ENCODE measurements at regions not wholly inside any gene's neighbourhood (a gene's known extent, or its start where the extent isn't known, plus 50 kb on each side); places are given as distances from the start of the nearest gene placed in this dataset.
"Not testable (repeated sequence)": the region's sequence is repeated elsewhere in the genome, so short reads cannot be mapped to it uniquely, and the experiment has no call there.

DNA sequence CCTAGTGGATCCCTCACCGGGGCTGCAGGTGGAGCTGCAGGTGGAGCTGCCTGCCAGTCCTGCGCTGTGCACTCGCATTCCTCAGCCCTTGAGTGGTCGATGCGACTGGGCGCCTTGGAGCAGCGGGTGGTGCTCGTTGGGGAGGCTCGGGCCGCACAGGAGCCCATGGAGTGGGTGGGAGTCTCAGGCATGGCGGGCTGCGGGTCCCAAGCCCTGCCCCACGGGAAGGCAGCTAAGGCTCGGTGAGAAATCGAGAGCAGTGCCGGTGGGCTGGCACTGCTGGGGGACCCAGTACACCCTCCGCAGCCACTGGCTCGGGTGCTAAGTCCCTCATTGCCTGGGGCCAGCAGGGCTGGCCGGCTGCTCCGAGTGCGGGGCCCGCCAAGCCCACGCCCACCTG lies 351.8 kb upstream of the CITED2 start:
- TF ChIP-seq, protein P1, sequence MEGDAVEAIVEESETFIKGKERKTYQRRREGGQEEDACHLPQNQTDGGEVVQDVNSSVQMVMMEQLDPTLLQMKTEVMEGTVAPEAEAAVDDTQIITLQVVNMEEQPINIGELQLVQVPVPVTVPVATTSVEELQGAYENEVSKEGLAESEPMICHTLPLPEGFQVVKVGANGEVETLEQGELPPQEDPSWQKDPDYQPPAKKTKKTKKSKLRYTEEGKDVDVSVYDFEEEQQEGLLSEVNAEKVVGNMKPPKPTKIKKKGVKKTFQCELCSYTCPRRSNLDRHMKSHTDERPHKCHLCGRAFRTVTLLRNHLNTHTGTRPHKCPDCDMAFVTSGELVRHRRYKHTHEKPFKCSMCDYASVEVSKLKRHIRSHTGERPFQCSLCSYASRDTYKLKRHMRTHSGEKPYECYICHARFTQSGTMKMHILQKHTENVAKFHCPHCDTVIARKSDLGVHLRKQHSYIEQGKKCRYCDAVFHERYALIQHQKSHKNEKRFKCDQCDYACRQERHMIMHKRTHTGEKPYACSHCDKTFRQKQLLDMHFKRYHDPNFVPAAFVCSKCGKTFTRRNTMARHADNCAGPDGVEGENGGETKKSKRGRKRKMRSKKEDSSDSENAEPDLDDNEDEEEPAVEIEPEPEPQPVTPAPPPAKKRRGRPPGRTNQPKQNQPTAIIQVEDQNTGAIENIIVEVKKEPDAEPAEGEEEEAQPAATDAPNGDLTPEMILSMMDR (IDR thresholded peaks at IDR 0.05; ENCODE audit: low read length), result not testable (repeated sequence)
- not testable (repeated sequence) for TF ChIP-seq EZH2 (IDR thresholded peaks at IDR 0.05; ENCODE audit: borderline replicate concordance, low read length)
